Left renal cortex interstitium (tissue), 4 donors: ENCODE measurements at regions not wholly inside any gene's neighbourhood (a gene's known extent, or its start where the extent isn't known, plus 50 kb on each side); places are given as distances from the start of the nearest gene placed in this dataset.

ENCODE experiments used
- DNase-seq, 4 donors: peaks; one replicate each; pipeline ENCODE4 v3.0.0-alpha.2; 2013; ENCODE audit warnings: low read depth in 4 of 4, low spot score in 2 of 4, missing footprints in 1 of 4

- DNase-seq: no peak
Observed at GRCh38 chr1:164061528-164061927, 497.5 kb upstream of the PBX1 start.

DNA sequence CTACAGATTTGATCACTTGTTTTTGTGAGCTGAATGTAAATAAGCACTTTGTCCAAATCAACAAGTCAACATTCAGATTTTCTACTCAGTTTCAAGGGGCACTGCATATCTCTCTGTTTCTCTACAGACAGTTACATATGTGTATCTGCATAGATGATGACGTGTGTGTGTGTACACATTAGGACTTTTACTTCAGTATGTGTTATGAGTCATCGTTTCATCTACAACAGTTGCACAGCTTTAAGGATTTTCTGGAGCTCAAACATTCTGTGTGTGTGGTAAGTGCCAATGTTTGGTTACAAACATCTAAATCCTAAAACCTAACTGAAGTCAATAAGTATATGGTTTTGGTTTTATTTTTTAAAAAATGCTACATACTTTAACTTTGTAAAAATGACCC is 494.5 kb upstream of the PBX1 start:
- DNase-seq: no peak

- no peak for DNase-seq
Observed at GRCh38 chr1:164071288-164071687, 487.7 kb upstream of the PBX1 start.

GRCh38 chr1:164086832-164087231 is 472.2 kb upstream of the PBX1 start:
- no peak for DNase-seq

- no peak for DNase-seq
Observed at GRCh38 chr1:164087906-164088453, 471.0 kb upstream of the PBX1 start.

DNA sequence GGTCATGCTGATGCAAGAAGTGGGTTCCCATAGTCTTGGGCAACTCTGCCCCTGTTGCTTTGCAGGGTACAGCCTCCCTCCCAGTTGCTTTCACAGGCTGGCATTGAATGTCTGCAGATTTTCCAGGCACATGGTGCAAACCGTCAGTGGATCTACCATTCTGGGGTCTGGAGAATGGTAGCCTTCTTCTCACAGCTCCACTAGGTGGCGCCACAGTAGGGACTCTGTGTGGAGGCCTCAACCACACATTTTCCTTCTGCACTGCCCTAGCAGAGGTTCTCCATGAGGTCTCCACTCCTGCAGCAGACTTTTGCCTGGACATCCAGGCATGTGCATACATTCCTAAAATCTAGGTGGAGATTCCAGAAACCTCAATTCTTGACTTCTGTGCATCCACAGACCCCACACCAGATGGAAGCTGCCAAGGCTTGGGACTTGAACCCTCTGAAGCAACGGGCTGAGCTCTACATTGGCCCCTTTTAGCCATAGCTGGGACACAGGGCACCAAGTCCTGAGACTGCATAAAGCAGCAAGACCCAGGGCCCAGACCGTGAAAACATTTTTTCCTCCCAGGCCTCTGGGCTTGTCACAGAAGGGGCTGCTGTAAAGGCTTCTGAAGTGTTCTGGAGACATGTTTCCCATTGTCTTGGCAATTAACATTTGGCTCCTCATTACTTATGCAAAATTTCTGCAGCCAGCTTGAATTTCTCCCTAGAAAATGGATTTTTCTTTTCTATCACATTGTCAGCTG is 466.2 kb upstream of the PBX1 start:
- DNase-seq: no peak

DNA sequence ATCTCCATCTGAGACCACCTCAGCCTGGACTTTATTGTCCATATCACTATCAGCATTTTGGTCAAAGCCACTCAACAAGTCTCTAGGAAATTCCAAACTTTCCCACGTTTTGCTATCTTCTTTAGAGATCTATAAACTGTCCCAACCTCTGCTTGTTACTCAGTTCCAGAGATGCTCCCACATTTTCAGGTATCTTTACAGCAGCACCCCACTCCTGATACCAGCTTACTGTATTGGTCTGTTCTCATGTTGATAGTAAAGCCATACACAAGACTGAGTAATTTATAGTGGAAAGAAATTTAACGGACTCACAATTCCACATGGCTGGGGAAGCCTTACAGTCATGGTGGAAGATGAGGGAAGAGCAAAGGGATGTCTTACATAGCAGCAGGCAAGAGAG is 465.4 kb upstream of the PBX1 start:
- DNase-seq: no peak

- DNase-seq: no peak
Observed at GRCh38 chr1:164101802-164102201, 457.2 kb upstream of the PBX1 start.

DNA sequence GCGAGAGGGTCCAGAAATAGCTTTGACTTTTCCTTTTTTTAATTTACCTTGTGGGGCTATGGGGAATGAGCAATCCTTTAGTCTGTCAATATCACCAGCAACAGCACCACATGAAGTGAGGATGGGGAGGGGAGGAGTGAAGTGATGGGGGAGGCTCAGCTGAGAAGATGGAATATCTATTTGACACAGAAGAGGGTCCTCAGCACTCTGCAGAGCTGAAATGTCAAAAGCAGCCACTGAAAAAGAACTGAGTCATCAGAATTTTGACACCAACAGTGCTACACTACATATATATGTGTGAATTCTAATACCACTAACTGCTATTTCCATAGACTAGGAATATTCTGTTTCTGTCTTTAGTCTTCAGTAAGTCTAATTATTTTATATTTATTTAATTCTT is 427.0 kb upstream of the PBX1 start:
- DNase-seq: no peak

DNA sequence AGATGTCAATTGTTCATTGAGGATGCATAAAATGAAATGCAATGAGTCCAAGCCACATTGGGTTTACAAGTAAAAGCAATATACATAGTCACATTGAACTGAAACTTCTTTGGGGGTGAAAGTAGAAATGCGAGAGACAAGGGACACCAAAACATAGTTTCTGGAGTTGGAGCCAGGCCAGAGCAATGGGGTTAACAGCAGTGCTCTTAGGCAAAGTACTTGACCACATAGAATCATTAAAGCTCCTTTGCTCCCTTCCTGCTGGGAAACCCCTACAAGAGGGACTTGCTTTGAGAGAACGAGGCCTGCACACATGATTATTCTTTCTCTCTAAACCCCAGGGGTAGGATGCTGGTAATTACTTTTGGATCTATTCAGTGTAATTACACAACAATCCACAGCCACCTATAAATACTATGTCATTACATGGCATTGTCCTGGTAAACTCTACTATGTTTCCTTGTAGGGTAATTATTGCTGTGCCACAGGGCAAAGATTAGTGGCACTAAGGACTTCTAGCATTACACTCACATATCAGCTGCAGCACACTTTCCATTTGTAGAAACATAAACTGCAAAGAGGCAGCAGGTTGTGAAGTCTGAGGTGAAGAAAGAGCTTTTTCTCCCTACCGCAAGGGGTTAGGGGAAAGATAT is 421.6 kb upstream of the PBX1 start:
- DNase-seq: no peak

GRCh38 chr1:164141797-164142196 is 417.2 kb upstream of the PBX1 start:
- DNase-seq: no peak

GRCh38 chr1:164154622-164155021 is 404.4 kb upstream of the PBX1 start:
- no peak for DNase-seq

DNA sequence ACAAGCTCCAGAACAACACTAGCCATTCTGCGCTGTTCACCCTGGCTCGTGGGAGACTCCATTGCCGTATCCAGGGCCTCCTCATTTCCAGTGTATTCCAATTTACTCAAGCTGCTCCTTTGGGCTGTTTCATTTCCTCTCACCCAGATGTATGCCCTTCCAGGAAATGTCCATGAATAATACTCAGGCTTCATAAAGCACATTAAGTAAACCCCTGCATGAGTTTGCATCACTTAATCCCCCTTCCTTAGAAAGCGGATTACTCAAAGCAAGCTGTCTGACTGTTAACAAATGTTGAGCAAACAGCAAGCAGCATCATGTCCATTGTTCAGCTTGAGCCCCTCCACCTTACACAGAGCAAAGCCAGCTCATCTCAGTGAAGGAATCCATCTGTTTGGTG is 403.6 kb upstream of the PBX1 start:
- DNase-seq: peak in 2 of 4 donors; percentile 2 to 13

DNA sequence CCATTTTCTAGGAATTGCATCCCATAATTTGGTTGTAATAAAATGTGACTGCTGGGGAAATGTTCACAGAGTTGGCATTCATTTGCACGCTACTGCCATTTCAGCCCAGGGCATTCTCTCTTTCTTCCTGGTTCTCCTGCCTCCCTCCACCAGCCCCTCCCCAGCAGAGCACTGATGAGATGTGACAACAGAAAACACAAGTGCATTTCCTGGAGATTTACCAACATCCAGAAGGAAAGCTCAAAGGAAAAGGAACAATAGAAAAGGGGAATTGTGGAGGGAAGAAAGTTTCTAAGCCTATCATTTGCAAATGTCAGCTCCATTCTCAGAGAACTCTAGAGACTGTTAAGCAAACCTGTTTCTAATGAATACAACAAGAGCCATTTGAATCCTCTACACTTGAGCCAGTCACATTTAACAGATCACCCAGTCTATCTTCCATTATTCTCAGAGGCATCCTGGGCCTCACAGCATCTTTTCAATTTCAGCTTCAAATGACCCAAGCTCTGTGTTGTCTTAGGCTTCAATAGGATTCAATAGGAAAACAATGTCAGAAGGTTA is 395.6 kb upstream of the PBX1 start:
- DNase-seq: no peak

DNA sequence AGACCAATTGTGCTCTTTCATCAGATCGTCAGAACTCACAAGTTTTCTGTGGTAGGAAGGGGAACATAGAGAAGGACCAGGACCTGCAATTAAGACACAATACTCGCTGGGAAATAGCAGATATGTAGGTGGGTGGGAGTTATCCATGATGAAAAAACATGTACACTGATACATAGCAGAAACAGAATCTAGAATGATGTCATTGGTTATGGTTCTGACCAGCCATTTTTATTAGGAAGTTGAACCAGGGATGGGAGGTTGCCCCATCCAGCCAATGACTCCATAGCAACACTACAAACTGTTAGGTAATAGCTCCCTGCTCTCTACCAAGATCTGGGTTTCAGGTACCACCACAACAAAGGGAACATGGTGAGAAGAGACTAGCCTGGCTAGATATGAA is 393.5 kb upstream of the PBX1 start:
- no peak for DNase-seq

GRCh38 chr1:164166454-164166853 is 392.5 kb upstream of the PBX1 start:
- DNase-seq: peak in 1 of 4 donors; percentile 7

DNA sequence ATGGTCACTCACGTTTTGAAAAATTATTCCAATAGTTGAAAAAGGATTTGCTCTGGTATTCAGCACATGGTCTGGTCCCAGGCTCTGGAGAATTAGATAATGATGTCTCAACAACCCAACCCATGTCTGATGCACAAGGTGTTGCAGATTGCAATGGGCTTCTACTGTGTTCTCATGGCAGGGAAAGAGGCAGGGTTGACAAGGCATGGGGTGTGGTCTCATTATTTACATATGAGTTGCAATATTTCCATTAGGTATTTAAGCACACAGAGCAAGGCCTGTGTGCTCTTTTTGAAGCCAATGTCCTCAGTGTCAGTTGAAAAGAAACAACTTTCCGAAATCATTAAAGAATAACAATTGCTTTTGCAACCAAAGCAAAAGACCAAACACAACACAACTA is 381.9 kb upstream of the PBX1 start:
- DNase-seq: no peak

DNA sequence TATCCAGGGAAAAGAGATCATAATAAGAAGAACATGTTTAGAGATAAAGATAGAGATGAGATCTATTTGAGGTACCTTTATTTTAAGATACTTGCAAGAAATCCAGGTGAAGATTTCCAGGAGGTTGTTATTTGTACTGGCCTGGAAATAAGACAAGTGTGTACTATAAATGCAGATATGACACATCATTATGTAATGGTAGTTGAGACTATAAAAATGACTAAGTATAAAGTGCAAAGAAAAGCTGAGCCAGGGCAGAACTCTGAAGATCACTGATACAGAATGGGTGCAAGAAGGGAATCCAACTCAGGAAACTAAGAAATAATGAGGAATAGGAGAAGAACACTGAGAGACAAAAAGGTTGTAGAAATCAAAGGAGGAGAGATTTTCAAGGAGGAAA is 378.2 kb upstream of the PBX1 start:
- no peak for DNase-seq

DNA sequence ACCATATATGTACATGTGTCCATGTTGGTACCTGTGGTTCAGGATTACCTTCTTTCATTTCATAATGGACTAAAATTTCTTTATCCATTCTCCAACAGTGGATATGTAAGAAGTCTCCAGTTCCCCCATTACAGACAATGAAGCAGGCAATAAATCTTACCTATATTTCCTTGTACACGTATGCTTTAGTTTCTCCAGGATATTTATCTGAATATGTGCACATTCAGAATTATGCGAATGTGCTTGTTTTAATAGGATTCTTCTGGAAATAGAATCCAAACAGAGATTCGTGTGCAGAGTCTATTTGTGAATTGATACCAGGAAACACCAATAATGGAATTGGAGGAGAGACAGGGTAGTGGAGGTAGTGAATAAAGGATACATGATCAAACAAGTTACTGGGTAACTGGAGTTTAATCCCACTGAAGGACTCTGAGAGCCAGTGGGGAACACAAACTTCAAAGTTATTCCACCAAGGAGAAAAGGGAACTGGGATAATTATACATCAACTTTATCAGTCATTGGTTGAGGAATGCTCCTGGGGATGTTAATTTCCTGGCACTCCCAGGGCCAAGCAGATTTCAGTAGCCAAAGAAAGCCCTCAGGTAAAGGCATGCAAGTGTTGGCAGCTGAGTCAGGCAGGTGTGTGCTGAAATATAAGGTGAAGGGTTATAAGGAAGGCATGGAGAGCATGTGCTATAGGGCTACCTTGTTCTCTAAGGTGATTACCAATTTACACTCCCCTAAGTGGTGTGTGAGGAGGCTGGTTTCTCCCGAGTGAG is 374.9 kb upstream of the PBX1 start:
- no peak for DNase-seq

GRCh38 chr1:164186881-164187280 is 372.1 kb upstream of the PBX1 start:
- DNase-seq: no peak

DNA sequence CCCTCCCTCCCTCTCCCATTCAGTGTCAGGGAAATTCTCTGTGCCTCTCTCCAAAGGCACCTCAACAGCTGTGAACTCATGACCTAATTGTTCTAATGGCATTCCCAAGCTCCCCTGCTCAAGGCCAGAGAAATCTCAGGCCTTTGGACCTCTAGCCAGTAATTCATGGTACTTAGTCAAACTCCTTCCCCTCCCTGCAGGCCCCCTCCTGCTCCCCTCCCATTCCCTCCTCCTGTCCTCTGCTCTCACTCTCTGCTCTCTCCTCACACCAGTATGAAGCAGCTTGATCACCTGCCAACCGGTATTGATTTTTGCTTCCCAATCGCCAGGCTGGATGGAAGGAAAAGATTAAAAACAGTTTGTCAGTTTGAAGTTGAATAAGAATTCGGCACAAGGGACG is 370.5 kb upstream of the PBX1 start:
- peak in 2 of 4 donors; percentile 4 to 13 for DNase-seq
